ENCODE measurements at regions not wholly inside any gene's neighbourhood (a gene's known extent, or its start where the extent isn't known, plus 50 kb on each side); places are given as distances from the start of the nearest gene placed in this dataset.
"Not testable (repeated sequence)": the region's sequence is repeated elsewhere in the genome, so short reads cannot be mapped to it uniquely, and the experiment has no call there.

DNA sequence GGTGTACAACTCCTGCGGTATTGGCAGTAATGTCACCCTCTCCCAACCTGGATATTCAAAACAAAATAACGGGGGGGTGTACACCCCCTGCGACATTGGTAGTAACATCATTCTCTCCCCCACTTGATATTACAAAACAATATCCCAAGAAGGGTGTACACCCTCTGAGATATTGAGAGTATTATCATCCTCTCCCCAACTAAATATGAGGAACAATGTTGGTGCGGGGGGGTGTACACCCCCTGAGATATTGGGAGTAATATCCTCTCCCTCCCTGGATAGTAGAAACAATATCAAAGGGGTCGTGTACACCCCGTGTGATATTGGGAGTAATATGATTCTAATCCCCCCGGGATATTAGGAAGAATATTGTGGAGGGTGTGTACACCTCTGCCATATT, 71.4 kb upstream of the ADGRA3 start:
- no peak for DNase-seq
- H3K4me1 ChIP-seq (replicated peaks in 1 of 2): no peaks in the 10 kb centered on the region
- H3K27ac ChIP-seq: no peak overlapping the region
- H3K4me3 ChIP-seq: no peak overlapping the region
- 73 to 81% (median 76%) methylated on average over 7 of the region's 7 CpGs for WGBS, 4 donors
- intact Hi-C loops (cut with DNase I): no loop called here
- TF ChIP-seq, protein P1, sequence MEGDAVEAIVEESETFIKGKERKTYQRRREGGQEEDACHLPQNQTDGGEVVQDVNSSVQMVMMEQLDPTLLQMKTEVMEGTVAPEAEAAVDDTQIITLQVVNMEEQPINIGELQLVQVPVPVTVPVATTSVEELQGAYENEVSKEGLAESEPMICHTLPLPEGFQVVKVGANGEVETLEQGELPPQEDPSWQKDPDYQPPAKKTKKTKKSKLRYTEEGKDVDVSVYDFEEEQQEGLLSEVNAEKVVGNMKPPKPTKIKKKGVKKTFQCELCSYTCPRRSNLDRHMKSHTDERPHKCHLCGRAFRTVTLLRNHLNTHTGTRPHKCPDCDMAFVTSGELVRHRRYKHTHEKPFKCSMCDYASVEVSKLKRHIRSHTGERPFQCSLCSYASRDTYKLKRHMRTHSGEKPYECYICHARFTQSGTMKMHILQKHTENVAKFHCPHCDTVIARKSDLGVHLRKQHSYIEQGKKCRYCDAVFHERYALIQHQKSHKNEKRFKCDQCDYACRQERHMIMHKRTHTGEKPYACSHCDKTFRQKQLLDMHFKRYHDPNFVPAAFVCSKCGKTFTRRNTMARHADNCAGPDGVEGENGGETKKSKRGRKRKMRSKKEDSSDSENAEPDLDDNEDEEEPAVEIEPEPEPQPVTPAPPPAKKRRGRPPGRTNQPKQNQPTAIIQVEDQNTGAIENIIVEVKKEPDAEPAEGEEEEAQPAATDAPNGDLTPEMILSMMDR (IDR thresholded peaks at IDR 0.05): no peak
- TF ChIP-seq POLR2A (IDR thresholded peaks at IDR 0.05): no peak
- H3K27me3 ChIP-seq: no peaks in the 10 kb centered on the region
- no peaks in the 10 kb centered on the region for H3K9me3 ChIP-seq (replicated peaks in 1 of 3)
- H3K36me3 ChIP-seq (replicated peaks in 1 of 2): no peaks in the 10 kb centered on the region

DNA sequence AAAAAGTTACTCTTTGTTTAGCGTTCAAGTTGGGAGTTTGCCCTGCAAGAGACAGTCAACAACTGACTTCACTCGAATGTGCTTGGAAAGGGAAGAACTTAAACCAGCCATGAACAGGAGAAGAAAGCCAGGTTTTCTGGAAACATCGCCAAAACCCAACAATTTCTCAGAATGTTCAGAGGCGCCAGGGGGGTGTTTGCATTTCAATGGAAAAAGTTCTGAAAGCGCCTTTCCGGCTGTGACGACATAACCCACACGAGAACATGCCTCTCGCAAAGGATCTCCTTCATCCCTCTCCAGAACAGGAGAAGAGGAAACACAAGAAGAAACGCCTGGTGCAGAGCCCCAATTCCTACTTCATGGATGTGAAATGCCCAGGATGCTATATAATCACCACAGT, 78.1 kb upstream of the ADGRA3 start:
- no peaks in the 10 kb centered on the region for H3K36me3 ChIP-seq (replicated peaks in 1 of 2)
- 87 to 92% (median 89%) methylated on average over 10 of the region's 10 CpGs for WGBS, 4 donors
- H3K9me3 ChIP-seq (replicated peaks in 1 of 3): no peaks in the 10 kb centered on the region
- H3K27me3 ChIP-seq: no peaks in the 10 kb centered on the region
- H3K4me1 ChIP-seq (replicated peaks in 1 of 2): no peaks in the 10 kb centered on the region
- intact Hi-C loops (cut with DNase I): no loop called here
- no peak overlapping the region for H3K27ac ChIP-seq
- TF ChIP-seq, protein P1 (IDR thresholded peaks at IDR 0.05): no peak
- no peak for TF ChIP-seq POLR2A (IDR thresholded peaks at IDR 0.05)
- H3K4me3 ChIP-seq: no peak overlapping the region
- no peak for DNase-seq

DNA sequence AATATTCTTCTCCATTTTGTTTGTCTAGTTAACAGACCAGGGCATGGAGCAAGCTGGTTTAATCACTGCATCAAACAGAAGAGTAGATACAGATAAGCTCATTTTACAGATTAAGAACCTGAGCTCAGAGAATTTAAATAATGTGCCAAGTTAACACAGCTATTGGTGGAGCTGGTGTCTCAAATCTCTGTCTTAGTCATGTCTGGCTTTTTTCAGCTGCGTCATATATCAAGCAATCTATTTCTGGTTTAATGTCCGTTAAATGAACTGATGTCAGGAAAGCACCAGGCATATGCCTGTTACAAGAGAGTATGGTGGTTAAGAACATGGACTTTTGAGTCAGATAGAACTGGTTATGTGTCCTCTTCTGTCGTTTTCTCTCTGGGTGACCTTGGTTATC, 79.8 kb upstream of the ADGRA3 start:
- DNase-seq: no peak
- TF ChIP-seq POLR2A (IDR thresholded peaks at IDR 0.05): no peak
- Histone ChIP-seq H3K4me3 (no peak overlapping the region), H3K36me3 (replicated peaks in 1 of 2) (no peaks in the 10 kb centered on the region), H3K4me1 (replicated peaks in 1 of 2) (no peaks in the 10 kb centered on the region), H3K27me3 (no peaks in the 10 kb centered on the region), H3K9me3 (replicated peaks in 1 of 3) (no peaks in the 10 kb centered on the region), H3K27ac (no peak overlapping the region)
- intact Hi-C loops (cut with DNase I): no loop called here
- WGBS, 4 donors: 47 to 52% (median 50%) methylated on average over 3 of the region's 3 CpGs

DNA sequence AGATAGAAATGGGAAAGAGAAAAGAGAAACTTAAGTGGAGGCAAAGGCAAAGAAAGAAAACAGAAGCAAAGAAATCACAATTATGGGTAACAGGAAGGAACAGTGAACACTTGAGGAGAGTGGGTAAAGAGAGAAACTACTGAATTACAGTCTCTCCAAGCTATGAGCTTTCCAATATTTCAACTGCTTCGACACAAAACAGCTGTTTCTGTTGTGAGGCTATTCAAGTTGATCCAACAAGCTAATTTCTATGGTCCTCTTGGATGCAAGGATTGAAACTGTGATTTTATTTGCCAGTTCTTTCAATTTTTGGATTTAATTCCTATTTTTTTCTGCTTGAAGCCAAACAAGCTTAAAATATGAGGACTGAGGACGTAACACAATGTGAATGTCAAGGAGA, 80.5 kb upstream of the ADGRA3 start:
- H3K4me3 ChIP-seq: no peak overlapping the region
- WGBS, 4 donors: 59 to 71% (median 63%) methylated on average over 2 of the region's 2 CpGs
- no peak for DNase-seq
- no peaks in the 10 kb centered on the region for H3K27me3 ChIP-seq
- no peaks in the 10 kb centered on the region for H3K4me1 ChIP-seq (replicated peaks in 1 of 2)
- intact Hi-C loops (cut with DNase I): no loop called here
- H3K9me3 ChIP-seq (replicated peaks in 1 of 3): no peaks in the 10 kb centered on the region
- H3K27ac ChIP-seq: no peak overlapping the region
- TF ChIP-seq POLR2A (IDR thresholded peaks at IDR 0.05): no peak
- TF ChIP-seq, protein P1 (IDR thresholded peaks at IDR 0.05): no peak
- no peaks in the 10 kb centered on the region for H3K36me3 ChIP-seq (replicated peaks in 1 of 2)

DNA sequence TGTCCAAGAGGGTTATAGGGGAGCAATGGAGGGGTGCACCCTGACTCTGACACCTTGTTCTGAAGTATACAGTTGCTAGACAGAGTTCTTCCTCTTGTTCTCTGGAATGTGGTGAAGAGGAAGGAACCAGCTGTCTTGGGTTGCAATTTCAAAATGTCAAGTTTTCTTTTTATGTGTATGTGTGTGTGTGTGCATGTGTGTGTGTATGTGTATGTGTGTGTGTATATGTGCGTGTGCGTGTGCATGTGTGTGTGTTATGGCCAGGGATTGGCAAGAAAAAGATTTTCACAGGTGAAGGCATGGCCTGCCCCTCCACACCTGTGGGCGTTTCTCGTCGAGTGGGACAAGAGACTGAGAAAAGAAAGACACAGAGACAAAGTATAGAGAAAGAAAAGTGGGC, 81.6 kb upstream of the ADGRA3 start:
- TF ChIP-seq POLR2A (IDR thresholded peaks at IDR 0.05): no peak
- TF ChIP-seq, protein P1 (IDR thresholded peaks at IDR 0.05): no peak
- Histone ChIP-seq H3K27ac (no peak overlapping the region), H3K4me3 (no peak overlapping the region), H3K9me3 (replicated peaks in 1 of 3) (no peaks in the 10 kb centered on the region), H3K36me3 (replicated peaks in 1 of 2) (no peaks in the 10 kb centered on the region), H3K27me3 (no peaks in the 10 kb centered on the region), H3K4me1 (replicated peaks in 1 of 2) (no peaks in the 10 kb centered on the region)
- WGBS, 4 donors: 80 to 89% (median 83%) methylated on average over 5 of the region's 5 CpGs
- DNase-seq: no peak
- intact Hi-C loops (cut with DNase I): no loop called here

DNA sequence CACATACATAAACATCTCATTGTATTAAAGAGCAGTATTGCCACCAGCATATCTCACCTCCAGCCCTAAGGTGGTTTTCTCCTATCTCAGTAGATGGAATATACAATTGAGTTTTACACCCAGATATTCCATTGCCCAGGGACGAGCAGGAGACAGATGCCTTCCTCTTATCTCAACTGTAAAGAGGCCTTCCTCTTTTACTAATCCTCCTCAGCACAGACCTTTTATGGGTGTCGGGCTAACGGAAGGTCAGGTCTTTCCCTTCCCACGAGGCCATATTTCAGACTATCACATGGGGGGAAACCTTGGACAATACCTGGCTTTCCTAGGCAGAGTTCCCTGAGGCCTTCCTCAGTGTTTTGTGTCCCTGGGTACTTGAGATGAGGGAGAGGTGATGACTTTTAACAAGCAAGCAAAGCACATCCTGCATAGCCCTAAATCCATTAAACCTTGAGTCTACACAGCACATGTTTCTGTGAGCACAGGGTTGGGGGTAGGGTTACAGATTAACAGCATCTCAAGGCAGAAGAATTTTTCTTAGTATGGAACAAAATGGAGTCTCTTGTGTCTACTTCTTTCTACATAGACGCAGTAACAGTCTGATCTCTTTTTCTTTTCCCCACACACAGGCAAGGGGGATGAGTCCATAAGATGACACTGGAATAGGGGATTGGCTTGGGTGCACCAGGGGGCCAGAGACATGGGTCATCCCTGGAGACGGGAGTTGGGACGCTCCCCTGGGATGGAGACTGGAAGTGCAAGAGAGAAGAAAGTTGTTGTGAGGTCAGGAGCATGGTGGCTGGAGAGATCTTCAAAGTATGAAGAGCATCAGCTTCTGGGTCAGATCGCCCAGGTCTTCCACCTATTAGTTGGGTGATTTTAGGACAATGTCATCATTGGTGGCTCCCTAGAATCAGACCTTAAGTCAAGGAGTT, 82.5 kb upstream of the ADGRA3 start:
- DNase-seq; H3K36me3 ChIP-seq (replicated peaks in 1 of 2); intact Hi-C loops (cut with DNase I); H3K4me1 ChIP-seq (replicated peaks in 1 of 2); H3K27ac ChIP-seq; H3K4me3 ChIP-seq; H3K27me3 ChIP-seq; H3K9me3 ChIP-seq (replicated peaks in 1 of 3): not testable (repeated sequence)
- WGBS, 4 donors: 71 to 75% (median 73%) methylated on average over 8 of the region's 8 CpGs

DNA sequence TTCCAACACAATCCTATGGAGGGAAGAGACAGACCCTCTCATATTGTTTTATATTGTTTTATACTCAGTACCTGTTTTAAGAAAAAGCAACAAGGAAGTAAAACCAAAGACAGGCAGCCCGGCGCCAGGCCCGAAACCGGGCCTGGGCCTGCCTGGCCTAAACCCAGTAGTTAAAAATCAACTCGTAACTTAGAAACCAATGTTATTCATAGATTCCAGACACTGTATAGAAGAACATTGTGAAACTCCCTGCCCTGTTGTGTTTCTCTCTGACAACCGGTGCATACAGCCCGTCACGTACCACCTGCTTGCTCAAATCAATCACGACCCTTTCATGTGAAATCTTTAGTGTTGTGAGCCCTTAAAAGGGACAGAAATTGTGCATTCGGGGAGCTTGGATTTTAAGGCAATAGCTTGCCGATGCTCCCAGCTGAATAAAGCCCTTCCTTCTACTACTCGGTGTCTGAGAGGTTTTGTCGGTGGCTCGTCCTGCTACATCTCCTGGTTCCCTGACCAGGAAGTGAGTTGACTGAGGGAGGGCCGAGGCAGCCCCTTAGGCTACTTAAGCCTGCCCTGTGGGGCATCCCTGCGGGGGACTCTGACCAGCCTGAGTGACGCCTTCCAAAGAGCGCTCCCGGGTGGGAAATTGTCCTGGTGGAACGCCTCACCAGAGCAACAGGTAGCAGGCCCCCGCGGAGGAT, 83.5 kb upstream of the ADGRA3 start:
- intact Hi-C loops (cut with DNase I); H3K4me3 ChIP-seq; H3K4me1 ChIP-seq (replicated peaks in 1 of 2); H3K27ac ChIP-seq; H3K36me3 ChIP-seq (replicated peaks in 1 of 2); DNase-seq; H3K27me3 ChIP-seq; H3K9me3 ChIP-seq (replicated peaks in 1 of 3): not testable (repeated sequence)
- WGBS, 4 donors: 89 to 96% (median 89%) methylated on average over 16 to 22 of the region's 22 CpGs
